ENCODE measurements at regions not wholly inside any gene's neighbourhood (a gene's known extent, or its start where the extent isn't known, plus 50 kb on each side); places are given as distances from the start of the nearest gene placed in this dataset.

- Histone ChIP-seq H3K36me3 (ENCODE audit: insufficient read depth, low read length) (no peaks in the 10 kb centered on the region), H3K9me3 (ENCODE audit: low read length) (no peaks in the 10 kb centered on the region), H3K9ac (ENCODE audit: low read length) (no peak overlapping the region), H4K20me1 (ENCODE audit: insufficient read depth) (no peaks in the 10 kb centered on the region), H3K9me2 (ENCODE audit: insufficient read depth, low read length) (no peaks in the 10 kb centered on the region), H3K27ac (ENCODE audit: low read length) (no peak overlapping the region), H3K4me2 (ENCODE audit: low read length) (no peak overlapping the region), H3K4me3 (ENCODE audit: low read length) (no peak overlapping the region), H3K27me3 (ENCODE audit: insufficient read depth, low read depth, low read length) (no peaks in the 10 kb centered on the region), H2AFZ (ENCODE audit: low read depth, low read length) (no peak overlapping the region), H3F3A (ENCODE audit: insufficient read depth, low read length, poor library complexity, severe bottlenecking) (no peaks in the 10 kb centered on the region), H3K79me2 (replicated peaks; ENCODE audit: insufficient read depth, low read length) (no peaks in the 10 kb centered on the region)
- TF ChIP-seq EZH2 (IDR thresholded peaks at IDR 0.05; ENCODE audit: borderline replicate concordance, insufficient read depth, low read length, poor library complexity, severe bottlenecking) (no peak), SMC3 (conservative IDR thresholded peaks at IDR 0.05; ENCODE audit: poor library complexity) (no peak), RAD21 (conservative IDR thresholded peaks at IDR 0.05) (no peak), REST (IDR thresholded peaks at IDR 0.05; ENCODE audit: borderline replicate concordance) (no peak), MXI1 (conservative IDR thresholded peaks at IDR 0.05; ENCODE audit: poor library complexity, severe bottlenecking) (no peak)
Observed at GRCh38 chr11:87736928-87737327, 438.3 kb downstream of the RAB38 start.

- Histone ChIP-seq H3K4me2 (ENCODE audit: low read length) (no peak overlapping the region), H2AFZ (ENCODE audit: low read depth, low read length) (no peak overlapping the region), H4K20me1 (ENCODE audit: insufficient read depth) (no peaks in the 10 kb centered on the region), H3K27ac (ENCODE audit: low read length) (no peak overlapping the region), H3K9me2 (ENCODE audit: insufficient read depth, low read length) (no peaks in the 10 kb centered on the region), H3K9ac (ENCODE audit: low read length) (no peak overlapping the region), H3K27me3 (ENCODE audit: insufficient read depth, low read depth, low read length) (no peaks in the 10 kb centered on the region), H3F3A (ENCODE audit: insufficient read depth, low read length, poor library complexity, severe bottlenecking) (no peaks in the 10 kb centered on the region), H3K9me3 (ENCODE audit: low read length) (no peaks in the 10 kb centered on the region), H3K4me3 (ENCODE audit: low read length) (no peak overlapping the region), H3K79me2 (replicated peaks; ENCODE audit: insufficient read depth, low read length) (no peaks in the 10 kb centered on the region), H3K36me3 (ENCODE audit: insufficient read depth, low read length) (no peaks in the 10 kb centered on the region)
- TF ChIP-seq EZH2 (IDR thresholded peaks at IDR 0.05; ENCODE audit: borderline replicate concordance, insufficient read depth, low read length, poor library complexity, severe bottlenecking) (no peak), MXI1 (conservative IDR thresholded peaks at IDR 0.05; ENCODE audit: poor library complexity, severe bottlenecking) (no peak), TAF1 (IDR thresholded peaks at IDR 0.05; ENCODE audit: low read depth) (no peak), EP300 (conservative IDR thresholded peaks at IDR 0.05; ENCODE audit: poor library complexity, severe bottlenecking) (no peak), REST (IDR thresholded peaks at IDR 0.05; ENCODE audit: borderline replicate concordance) (no peak), SMC3 (conservative IDR thresholded peaks at IDR 0.05; ENCODE audit: poor library complexity) (no peak), POLR2AphosphoS5 (IDR thresholded peaks at IDR 0.05) (no peak), CTCF (IDR thresholded peaks at IDR 0.05; ENCODE audit: poor library complexity, severe bottlenecking) (no peak), RAD21 (conservative IDR thresholded peaks at IDR 0.05) (no peak)
Observed at GRCh38 chr11:87726506-87726905, 448.7 kb downstream of the RAB38 start.

Measured in neural cell (in vitro differentiated cells).